B cell (primary cell): ENCODE measurements at regions not wholly inside any gene's neighbourhood (a gene's known extent, or its start where the extent isn't known, plus 50 kb on each side); places are given as distances from the start of the nearest gene placed in this dataset.

ENCODE experiments used
- CTCF ChIP-seq: fragments of 200-600 bp; IDR thresholded peaks from one replicate; pipeline ENCODE4 v1.8.0; 2022; ENCODE audit warnings: antibody characterized with exemption, mild to moderate bottlenecking
- EZH2 ChIP-seq: IDR thresholded peaks from 2 replicates; pipeline ENCODE4 v1.6.1; 2012; ENCODE audit warnings: borderline replicate concordance, low read depth, mild to moderate bottlenecking, moderate library complexity, low read length; ENCODE audit not compliant: insufficient read depth, poor library complexity, severe bottlenecking

- TF ChIP-seq CTCF (no peak), EZH2 (no peak)
These were observed 87.4 kb upstream of the CCL21 start for GRCh38 chr9:34797367-34797766.
